ENCODE measurements at regions not wholly inside any gene's neighbourhood (a gene's known extent, or its start where the extent isn't known, plus 50 kb on each side); places are given as distances from the start of the nearest gene placed in this dataset.
"Not testable (repeated sequence)": the region's sequence is repeated elsewhere in the genome, so short reads cannot be mapped to it uniquely, and the experiment has no call there.

- Histone ChIP-seq H3K36me3 (no peaks in the 10 kb centered on the region), H3K27ac (no peak overlapping the region), H3K4me1 (no peaks in the 10 kb centered on the region), H3K9me3 (no peaks in the 10 kb centered on the region), H3K27me3 (no peaks in the 10 kb centered on the region), H3K4me3 (no peak overlapping the region)
- intact Hi-C loops (cut with DNase I), result no loop called here
- ATAC-seq (no peak), DNase-seq (no peak)
- 85% methylated on average over 2 of the region's 2 CpGs for WGBS (ENCODE audit: insufficient coverage, low coverage, low lambda C conversion rate, missing lambda C conversion rate)
- TF ChIP-seq CTCF (IDR thresholded peaks at IDR 0.05) (no peak), POLR2A (IDR thresholded peaks at IDR 0.05) (no peak)
Observed at GRCh38 chr5:83800201-83800600, 79.5 kb upstream of the HAPLN1 start.

GRCh38 chr5:83799020-83799419 is 78.4 kb upstream of the HAPLN1 start:
- H3K27ac ChIP-seq; H3K9me3 ChIP-seq; H3K4me3 ChIP-seq; intact Hi-C loops (cut with DNase I); H3K4me1 ChIP-seq; DNase-seq; H3K27me3 ChIP-seq; H3K36me3 ChIP-seq; ATAC-seq: not testable (repeated sequence)
- no CpG with 5 or more reads among the region's 11 CpGs for WGBS (ENCODE audit: insufficient coverage, low coverage, low lambda C conversion rate, missing lambda C conversion rate)

- Histone ChIP-seq H3K4me1 (no peaks in the 10 kb centered on the region), H3K27ac (no peak overlapping the region), H3K4me3 (no peak overlapping the region), H3K9me3 (no peaks in the 10 kb centered on the region), H3K36me3 (no peaks in the 10 kb centered on the region), H3K27me3 (no peaks in the 10 kb centered on the region)
- WGBS (ENCODE audit: insufficient coverage, low coverage, low lambda C conversion rate, missing lambda C conversion rate), result 5% methylated on average over 1 of the region's 1 CpG
- ATAC-seq (no peak), DNase-seq (no peak)
- no peak for TF ChIP-seq POLR2A (IDR thresholded peaks at IDR 0.05)
- TF ChIP-seq CTCF (IDR thresholded peaks at IDR 0.05), result no peak
- intact Hi-C loops (cut with DNase I), result no loop called here
Observed at GRCh38 chr5:83789371-83789770, 68.7 kb upstream of the HAPLN1 start.

- no peaks in the 10 kb centered on the region for H3K27me3 ChIP-seq
- H3K4me1 ChIP-seq, result no peaks in the 10 kb centered on the region
- TF ChIP-seq CTCF (IDR thresholded peaks at IDR 0.05) (no peak), POLR2A (IDR thresholded peaks at IDR 0.05) (no peak)
- no peaks in the 10 kb centered on the region for H3K36me3 ChIP-seq
- no peaks in the 10 kb centered on the region for H3K9me3 ChIP-seq
- H3K27ac ChIP-seq, result no peak overlapping the region
- ATAC-seq (no peak), DNase-seq (no peak)
- no peak overlapping the region for H3K4me3 ChIP-seq
- intact Hi-C loops (cut with DNase I), result no loop called here
- 57% methylated on average over 3 of the region's 3 CpGs for WGBS (ENCODE audit: insufficient coverage, low coverage, low lambda C conversion rate, missing lambda C conversion rate)
Observed at GRCh38 chr5:83787631-83788030, 67.0 kb upstream of the HAPLN1 start.

- no peaks in the 10 kb centered on the region for H3K36me3 ChIP-seq
- 68% methylated on average over 6 of the region's 6 CpGs for WGBS (ENCODE audit: insufficient coverage, low coverage, low lambda C conversion rate, missing lambda C conversion rate)
- ATAC-seq, result no peak
- TF ChIP-seq POLR2A (IDR thresholded peaks at IDR 0.05) (no peak), CTCF (IDR thresholded peaks at IDR 0.05) (no peak)
- H3K27me3 ChIP-seq, result no peaks in the 10 kb centered on the region
- no peak overlapping the region for H3K4me3 ChIP-seq
- intact Hi-C loops (cut with DNase I), result no loop called here
- H3K9me3 ChIP-seq, result no peaks in the 10 kb centered on the region
- DNase-seq, result no peak
- no peak overlapping the region for H3K27ac ChIP-seq
- H3K4me1 ChIP-seq, result no peaks in the 10 kb centered on the region
Observed at GRCh38 chr5:83785176-83785668, 64.6 kb upstream of the HAPLN1 start.

Measured in right lobe of liver (tissue), 6 donors.